GM20000 (cell line): ENCODE measurements at regions not wholly inside any gene's neighbourhood (a gene's known extent, or its start where the extent isn't known, plus 50 kb on each side); places are given as distances from the start of the nearest gene placed in this dataset.
A peak's percentile ranks its signal among the peaks of the same experiment; 100 is the strongest.

ENCODE experiments used
- DNase-seq: peaks from one replicate; pipeline ENCODE4 v3.0.0; 2012; ENCODE audit warnings: low spot score
- TF ChIP-seq, protein P1 (sequence below): IDR thresholded peaks from 2 replicates; pipeline ENCODE4 v1.5.1; 2012; ENCODE audit warnings: mild to moderate bottlenecking, control low read depth; ENCODE audit errors: extremely low read depth, missing control alignments

- TF ChIP-seq, protein P1, sequence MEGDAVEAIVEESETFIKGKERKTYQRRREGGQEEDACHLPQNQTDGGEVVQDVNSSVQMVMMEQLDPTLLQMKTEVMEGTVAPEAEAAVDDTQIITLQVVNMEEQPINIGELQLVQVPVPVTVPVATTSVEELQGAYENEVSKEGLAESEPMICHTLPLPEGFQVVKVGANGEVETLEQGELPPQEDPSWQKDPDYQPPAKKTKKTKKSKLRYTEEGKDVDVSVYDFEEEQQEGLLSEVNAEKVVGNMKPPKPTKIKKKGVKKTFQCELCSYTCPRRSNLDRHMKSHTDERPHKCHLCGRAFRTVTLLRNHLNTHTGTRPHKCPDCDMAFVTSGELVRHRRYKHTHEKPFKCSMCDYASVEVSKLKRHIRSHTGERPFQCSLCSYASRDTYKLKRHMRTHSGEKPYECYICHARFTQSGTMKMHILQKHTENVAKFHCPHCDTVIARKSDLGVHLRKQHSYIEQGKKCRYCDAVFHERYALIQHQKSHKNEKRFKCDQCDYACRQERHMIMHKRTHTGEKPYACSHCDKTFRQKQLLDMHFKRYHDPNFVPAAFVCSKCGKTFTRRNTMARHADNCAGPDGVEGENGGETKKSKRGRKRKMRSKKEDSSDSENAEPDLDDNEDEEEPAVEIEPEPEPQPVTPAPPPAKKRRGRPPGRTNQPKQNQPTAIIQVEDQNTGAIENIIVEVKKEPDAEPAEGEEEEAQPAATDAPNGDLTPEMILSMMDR = no peak
- DNase-seq = no peak
These were observed 147.0 kb upstream of the RASA1 start for GRCh38 chr5:87120518-87121303.

- TF ChIP-seq, protein P1 = no peak
- no peak for DNase-seq
These were observed 146.2 kb upstream of the RASA1 start for GRCh38 chr5:87121304-87122150.

- DNase-seq = no peak
These were observed 145.3 kb upstream of the RASA1 start for GRCh38 chr5:87122151-87122977.

GRCh38 chr5:87125766-87126165 lies 141.9 kb upstream of the RASA1 start:
- TF ChIP-seq, protein P1 = no peak
- DNase-seq = no peak

More at GRCh38 chr5:87122151-87122977, 145.3 kb upstream of the RASA1 start:
- TF ChIP-seq, protein P1 = no peak

GRCh38 chr5:87126869-87127268 lies 140.8 kb upstream of the RASA1 start:
- DNase-seq = no peak
- TF ChIP-seq, protein P1 = no peak

DNA sequence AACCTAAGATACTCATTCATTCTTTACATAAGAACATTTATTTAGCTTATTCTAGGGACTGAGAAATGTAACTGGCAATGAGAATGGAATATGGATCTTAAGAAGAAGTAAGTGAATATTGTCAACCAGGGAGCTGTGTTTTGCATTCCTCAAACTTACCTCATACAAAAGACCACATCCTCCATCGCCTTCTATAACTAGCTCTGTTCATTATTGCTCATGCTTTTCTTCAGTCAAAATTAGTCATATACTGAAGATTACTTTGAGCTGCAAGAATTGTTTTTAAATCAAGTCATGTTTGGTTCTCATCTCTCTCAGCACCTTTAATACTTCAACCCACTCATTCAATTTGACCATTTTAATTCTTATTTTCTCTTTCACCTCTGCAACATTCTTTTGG lies 140.3 kb upstream of the RASA1 start:
- TF ChIP-seq, protein P1 = no peak
- peak; percentile 10 for DNase-seq
